GM19035 (cell line): ENCODE measurements at regions not wholly inside any gene's neighbourhood (a gene's known extent, or its start where the extent isn't known, plus 50 kb on each side); places are given as distances from the start of the nearest gene placed in this dataset.
"Not testable (repeated sequence)": the region's sequence is repeated elsewhere in the genome, so short reads cannot be mapped to it uniquely, and the experiment has no call there.

ENCODE experiments used
- ATAC-seq: cut with Tn5 transposase; IDR thresholded peaks from one replicate; pipeline ENCODE4 v1.9.1; 2021; ENCODE audit not compliant: unreplicated experiment

DNA sequence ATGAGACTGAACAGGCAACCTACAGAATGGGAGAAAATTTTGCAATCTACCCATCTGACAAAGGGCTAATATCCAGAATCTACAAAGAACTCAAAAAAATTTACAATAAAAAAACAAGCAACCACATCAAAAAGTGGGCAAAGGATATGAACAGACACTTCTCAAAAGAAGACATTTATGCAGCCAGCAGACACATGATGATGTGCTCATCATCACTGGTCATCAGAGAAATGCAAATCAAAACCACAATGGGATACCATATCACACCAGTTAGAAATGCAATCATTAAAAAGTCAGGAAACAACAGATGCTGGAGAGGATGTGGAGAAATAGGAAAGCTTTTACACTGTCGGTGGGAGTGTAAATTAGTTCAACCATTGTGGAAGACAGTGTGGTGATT is 51.7 kb upstream of the PAXBP1 start:
- ATAC-seq, result not testable (repeated sequence)

DNA sequence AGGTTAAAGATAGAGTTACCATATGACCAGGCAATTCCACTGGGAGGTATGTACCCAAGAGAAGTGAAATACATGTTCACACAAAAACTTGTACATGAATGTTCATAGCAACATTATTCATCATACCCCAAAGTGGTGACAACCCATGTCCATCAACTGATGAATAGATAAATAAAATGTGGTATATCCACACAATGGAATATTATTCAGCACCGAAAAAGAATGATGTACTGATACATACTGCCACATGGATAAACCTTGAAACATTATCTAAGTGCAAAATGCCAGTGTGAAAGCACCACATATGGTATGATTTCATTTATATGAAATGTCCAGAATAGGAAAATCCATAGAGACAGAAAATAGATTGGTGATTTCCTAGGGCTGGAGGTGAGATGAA is 53.4 kb upstream of the PAXBP1 start:
- no peak for ATAC-seq

DNA sequence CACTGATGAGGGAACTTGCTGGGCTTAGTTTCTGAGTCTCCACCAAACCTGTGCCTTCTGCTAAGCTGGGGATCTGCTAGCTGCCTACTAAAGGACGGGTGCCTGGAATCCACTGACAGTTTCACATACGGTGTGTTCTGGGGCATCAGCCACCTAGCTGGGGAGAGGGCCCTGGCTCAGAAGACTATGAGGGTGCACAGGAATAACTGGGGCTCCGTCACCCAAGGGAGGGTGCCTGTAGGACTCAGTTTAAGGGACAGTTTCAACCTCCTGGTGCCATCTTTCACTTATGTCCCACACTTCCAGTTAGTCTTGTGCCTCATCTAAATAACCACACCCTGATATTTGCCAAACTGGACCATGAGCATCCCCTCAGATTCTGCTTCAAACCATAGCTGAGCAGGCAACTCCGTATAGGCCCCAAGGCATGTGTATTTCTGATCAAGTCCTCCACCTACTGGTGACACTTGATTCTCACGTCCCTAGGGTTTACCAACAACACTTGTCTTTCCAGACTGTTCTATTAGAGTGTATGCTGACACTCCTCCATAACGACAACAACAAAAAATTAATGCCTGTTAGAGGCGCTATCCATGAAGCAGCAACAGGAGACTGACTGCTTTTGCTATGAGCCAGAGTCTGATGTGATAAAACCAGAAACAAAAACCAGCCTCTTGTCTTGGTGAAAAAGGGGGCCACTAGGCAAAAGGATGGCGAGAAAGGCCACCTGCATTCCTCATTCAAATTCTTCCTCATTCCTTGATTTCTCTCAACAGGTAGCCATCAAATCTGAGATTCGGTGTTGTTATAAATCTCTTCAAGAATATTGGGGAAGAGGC is 55.0 kb upstream of the PAXBP1 start:
- no peak for ATAC-seq

DNA sequence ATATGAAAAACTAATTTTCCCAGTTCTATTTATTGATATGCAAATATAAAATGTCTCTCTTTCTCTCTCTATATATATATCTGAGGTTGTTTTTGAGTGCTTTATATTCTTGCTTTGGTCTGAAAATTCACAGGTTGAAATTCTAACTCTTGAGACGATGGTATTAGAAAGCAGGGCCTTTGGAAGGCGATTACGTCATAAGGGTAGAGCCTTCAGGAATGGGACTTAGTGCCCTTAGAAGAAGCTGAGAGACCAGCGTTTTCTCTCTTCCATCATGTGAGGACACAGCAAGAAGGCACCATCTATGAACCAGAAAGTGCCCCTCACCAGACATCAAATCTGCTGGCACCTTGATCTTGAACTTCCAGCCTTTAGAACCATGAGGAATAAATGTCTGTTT is 57.4 kb upstream of the PAXBP1 start:
- no peak for ATAC-seq

DNA sequence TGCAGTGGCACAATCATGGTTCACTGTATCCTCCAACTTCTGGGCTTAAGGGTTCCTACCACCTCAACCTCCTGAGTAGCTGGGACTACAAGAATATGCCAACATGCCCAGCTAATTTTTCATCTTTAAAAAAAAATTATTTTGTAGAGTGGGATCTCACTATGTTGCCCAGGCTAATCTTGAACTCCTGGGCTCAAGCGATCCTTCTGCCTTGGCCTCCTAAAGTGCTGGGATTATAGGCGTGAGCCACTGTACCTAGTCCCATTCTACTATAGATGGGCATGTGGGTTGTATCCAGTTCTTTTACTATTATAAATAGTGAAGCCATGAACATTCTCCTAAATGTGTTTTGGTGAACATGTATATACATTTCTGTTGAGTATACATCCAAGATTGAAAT is 57.9 kb upstream of the PAXBP1 start:
- no peak for ATAC-seq

DNA sequence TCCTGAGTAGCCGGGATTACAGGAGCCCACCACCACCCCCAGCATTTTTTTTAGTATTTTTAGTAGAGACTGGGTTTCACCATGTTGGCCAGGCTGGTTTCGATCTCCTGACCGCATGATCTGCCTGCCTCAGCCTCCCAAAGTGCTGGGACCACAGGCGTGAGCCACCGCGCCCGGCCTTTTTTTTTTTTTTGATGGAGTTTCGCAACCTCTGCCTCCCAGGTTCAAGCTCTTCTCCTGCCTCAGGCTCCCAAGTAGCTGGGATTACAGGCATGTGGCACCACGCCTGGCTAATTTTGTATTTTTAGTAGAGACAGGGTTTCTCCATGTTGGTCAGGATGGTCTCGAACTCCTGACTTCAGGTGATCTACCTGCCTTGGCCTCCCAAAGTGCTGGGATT is 60.2 kb upstream of the PAXBP1 start:
- ATAC-seq, result not testable (repeated sequence)

DNA sequence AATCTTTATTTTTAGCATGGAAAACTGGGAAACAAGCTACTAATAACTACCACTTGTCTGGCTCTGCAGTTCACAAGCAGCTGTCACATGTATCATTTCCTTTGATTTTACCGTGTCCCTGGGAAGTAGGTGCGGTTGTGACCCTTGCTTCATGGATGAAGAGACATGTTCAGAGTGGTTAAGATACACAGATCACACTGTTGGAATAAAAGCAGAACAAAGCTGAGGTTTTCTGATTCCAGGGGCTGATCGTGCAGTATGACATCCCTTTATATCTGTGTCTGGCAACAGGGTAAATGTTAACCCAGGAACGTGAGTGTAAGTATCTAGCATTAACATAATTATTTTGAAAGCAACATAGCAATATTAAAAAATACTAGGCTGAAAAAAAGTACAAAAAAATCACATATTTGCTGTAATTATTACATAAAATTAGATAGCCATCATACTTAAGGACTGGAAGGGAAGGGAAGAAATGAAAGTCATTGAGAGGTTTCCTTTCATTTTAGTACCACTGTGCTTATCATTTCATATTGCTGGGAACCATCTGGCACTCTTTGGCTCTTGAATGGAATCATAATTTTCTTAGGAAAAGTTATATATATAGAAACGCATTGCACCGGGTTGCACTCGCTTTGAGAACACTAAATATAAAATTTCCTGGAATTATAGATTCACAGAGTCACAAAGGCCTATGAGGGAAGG is 62.8 kb upstream of the PAXBP1 start:
- ATAC-seq, result no peak

DNA sequence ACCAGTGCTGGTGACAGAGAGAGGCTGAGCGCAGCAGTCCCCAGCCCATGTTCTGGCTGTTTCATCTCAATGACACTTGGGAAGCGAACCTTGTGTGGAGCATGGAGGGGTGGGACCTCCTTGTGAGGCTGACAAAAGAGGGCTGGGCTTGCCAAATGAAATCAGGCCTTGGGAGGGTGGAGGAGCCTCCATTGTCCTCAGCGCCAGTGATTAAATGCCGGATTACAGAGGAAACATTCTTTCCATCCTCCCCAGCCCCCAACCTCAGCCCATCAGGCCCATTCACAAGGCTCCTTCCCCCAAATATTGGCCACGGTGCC is 63.3 kb upstream of the PAXBP1 start:
- ATAC-seq, result no peak

DNA sequence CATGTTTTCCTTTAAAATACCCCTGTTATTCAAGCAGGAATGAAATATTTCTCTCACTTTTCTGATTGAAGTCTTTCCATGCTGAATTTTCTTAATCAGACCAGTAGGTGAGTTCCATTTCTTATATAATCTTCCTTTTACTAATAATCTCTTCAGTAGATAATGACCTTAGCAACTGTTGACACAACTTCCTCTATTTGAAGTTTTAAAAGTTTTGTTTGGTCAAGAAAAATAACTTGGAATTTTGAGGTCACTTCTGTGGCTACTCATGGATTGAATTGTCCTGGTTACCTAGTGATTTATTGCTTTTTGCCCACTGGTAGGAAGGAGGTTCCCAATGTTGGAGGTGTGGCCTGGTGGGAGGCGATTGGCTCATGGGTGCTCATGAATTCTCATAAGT is 70.6 kb upstream of the PAXBP1 start:
- ATAC-seq, result no peak

DNA sequence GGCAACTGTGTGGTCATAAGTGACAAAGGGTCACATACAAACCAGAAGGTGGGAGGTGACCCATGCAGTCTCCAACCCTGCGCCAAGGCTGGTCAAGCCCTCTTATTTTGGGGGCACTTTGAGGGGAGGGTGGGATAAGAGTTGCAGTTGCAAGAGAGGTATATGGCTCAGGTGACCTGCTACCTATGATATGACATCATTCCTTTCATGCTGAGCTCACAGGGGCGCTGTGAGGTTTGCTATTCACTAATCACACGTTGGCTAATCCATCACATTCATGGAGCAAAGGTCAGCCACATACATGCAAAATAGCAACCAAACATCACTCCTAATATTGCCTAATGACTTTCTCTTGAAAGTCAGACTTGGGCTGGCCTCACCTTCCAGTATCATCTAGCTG is 72.0 kb upstream of the PAXBP1 start:
- no peak for ATAC-seq

DNA sequence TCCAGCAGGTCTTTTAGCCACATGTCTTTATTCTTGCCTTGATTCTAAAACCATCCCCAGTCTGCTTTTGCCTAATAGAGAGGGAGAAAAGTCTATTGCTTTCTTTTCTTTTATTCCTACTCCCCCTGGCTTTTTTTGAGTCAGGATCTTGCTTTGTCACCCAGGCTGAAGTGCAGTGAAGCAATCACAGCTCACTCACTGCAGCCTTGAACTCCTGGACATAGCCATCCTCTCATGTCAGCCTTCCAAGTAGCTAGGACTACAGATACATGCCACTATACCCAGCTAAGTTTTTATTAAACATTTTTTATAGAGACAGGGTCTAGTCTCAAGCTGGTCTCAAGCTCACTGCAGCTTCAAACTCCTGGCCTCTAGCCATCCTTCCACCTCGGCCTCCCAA is 72.5 kb upstream of the PAXBP1 start:
- no peak for ATAC-seq

DNA sequence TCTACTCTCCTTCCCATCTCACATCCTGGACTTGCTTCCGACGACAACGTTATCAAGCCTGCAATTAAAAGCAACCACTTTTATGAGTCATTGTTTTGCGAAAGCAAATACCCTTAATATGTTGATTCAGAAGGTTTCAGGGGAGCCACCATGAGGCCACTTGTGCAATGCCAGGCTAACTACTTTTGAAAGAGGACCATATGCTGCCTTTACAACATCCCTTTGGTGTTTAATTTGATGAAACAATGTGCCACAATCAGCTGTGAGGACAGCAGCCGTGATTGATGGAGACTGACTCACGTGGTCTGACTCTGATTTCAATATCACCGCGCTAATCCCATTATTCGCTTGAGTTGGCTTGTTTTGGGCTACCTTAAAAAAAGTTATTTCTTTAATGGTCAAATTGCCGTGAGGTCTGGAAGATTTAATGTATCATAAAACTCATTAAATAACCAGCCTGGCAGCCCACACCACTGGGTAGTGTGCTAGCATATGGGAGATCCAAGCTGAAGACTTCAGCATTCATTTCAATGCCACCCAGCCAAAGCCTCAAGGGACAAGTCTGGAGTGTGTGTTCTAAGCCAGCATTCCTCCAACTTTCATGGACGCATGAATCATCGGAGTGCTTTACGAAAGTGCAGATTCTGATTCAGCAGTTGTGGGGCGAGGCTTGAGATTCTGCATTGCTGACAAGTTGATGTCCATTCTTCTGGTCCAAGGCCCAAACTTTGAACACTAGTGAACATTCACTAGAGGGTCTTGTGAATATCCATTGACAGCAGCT is 73.3 kb upstream of the PAXBP1 start:
- no peak for ATAC-seq

DNA sequence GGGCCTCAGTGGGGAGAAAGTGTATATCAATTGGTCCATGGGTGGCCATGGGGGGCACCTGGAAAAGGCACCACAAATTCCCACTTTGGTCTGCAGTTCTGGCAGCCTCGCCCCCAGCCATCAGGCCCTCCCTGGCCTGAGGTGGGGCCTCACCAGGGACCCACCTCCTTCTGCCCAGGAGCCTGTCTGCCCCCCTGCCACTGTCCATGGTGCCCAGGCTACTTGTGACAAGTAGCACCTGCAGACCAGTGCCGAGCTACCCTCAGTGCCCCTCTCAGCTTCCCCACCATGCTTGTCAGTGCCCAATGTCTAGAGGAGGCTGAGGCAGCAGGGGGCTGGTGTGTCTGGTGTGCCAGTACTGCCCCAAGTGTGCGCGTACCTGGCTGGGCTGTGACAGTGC is 87.1 kb upstream of the PAXBP1 start:
- no peak for ATAC-seq

DNA sequence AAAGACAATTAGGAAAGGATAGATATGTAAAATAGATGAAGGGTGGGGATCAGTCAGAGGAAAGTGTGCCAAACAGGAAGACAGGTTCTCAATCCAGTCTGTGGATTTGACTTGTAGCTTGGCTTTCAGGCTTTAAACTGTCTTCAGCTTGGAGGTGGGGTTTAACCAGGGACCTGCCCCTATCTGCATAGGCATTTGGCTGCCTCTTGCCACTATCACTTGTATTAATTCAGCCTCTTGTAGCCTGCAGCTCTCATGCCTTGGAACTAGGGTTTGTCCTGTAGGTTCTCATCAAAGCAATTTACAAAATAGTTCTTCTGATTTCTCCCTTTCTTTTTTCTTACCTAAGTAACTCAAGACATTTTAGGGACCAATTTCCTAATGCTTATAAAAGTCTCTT is 88.8 kb upstream of the PAXBP1 start:
- no peak for ATAC-seq

DNA sequence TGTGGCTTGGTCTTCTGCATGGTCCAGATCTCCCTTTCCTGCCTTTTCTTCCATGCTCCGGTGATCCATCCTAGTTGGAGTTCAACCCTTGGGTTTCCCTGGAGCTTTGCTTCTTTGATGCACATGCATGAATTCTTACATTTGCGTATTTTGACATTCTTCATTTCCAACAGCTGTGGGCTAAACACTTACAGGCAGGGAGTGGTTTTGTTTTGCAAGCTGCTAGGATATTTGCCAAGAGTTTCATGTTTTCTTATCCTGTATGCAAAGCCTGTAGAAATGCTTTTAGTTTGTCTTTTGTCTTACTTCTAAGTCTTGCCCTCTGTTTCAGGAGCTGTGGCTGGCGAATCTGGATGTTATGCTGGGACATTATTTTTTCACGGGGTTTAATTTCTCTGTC is 90.3 kb upstream of the PAXBP1 start:
- ATAC-seq, result no peak

DNA sequence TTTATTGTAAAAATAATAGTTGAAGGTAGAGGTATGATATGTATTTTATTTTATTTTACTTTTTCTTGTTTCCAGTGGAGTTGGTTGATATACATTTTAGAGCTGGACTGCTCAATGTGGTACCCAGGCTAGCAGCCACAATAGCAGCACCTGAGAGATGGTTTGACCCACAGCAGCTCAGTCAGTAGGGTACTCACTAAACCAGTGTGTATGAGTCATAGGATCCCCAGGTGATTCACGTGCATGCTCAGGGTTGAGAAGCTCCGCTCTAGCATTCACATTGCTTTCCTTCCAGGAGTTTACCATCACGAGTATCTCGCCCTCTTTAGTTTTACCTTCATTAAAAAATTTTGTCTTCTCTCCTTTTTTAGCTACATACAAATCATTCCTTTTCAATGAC is 96.0 kb upstream of the PAXBP1 start:
- ATAC-seq, result no peak

DNA sequence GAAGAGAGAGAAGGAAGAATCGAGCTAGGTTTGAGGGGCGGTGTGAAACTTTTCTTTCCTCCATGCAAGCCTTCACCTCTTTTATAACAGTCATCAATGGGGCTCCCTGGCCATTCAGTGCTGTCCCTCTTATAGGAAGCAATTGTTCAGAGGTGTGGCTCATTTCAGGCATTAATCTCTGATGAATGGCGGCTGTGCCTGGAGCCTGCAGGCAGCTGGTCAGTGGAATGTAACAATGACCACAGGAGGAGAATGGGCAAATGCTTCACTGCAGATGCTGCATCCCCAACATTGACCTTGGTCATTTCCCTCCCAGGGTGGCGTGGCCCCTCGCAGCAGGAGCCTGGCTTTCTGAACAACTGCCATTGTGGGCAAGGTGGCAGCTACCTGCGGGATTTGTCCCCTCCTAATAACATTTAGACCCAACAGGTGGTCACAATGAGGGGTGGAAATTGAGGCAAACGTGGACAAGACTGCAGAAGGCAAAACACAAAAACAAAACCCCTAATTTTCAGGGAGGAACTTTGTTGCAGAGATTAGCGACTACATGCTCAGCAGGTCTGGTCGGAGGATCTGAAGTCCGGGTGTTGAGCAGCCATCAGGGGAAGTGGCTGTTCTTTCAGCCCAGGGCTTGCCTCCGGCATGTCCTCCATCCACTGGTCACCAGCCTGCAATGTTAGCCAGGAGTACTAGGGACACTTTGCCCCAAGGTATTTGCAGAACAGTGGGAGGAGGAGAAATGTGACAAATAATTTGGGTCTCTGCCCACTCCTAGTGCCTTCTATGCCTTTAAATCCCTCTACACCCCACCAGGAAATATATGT is 97.3 kb upstream of the PAXBP1 start:
- no peak for ATAC-seq

DNA sequence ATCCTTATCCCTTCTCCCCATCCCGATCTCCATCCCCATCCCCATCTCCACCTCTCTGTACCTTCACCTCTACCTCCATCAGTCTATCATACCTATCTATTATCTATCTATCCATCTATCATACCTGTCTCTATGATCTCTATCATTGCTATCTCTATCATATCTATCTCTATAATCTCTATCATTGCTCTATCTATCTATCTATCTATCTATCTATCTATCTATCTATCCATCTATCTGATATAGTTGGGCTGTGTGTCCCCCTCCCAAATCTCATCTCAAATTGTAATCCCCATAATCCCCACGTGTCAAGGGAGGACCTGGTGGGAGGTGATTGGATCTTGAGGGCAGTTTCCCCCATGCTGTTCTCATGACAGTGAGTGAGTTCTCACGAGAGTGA is 97.9 kb upstream of the PAXBP1 start:
- ATAC-seq, result no peak

DNA sequence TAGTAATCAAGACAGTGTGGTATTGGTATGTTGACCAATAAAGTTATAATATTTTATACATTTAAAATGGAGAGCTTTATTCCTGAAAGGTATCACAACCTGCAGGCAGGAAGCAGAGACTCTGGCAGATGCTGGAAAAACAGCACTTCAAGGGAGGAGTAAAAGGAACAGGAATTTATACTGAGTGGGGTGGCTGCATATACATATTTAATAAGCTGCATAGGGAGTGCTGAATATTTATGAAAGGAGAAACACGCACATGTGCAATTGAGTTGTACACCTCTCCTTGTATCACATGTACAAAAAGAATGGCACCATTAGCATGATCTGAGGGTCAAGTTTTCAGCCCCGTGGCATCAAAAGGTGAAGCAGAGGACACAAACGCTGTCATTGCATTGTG is 104.9 kb upstream of the PAXBP1 start:
- no peak for ATAC-seq

DNA sequence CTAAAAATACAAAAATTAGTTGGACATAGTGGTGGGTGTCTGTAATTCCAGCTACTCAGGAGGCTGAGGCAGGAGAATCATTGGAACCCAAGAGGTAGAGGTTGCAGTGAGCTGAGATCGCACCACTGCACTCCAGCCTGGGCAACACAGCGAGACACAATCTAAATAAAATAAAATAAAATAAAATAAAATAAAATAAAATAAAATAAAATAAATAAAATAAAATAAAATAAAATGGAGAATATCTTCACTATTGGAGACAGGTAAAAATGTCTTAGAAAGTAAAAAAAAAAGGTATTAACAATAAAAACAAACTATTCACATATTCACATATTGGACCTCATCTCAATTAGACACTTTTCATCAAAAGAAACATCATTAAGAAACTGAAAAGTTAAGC is 106.3 kb upstream of the PAXBP1 start:
- ATAC-seq, result not testable (repeated sequence)

DNA sequence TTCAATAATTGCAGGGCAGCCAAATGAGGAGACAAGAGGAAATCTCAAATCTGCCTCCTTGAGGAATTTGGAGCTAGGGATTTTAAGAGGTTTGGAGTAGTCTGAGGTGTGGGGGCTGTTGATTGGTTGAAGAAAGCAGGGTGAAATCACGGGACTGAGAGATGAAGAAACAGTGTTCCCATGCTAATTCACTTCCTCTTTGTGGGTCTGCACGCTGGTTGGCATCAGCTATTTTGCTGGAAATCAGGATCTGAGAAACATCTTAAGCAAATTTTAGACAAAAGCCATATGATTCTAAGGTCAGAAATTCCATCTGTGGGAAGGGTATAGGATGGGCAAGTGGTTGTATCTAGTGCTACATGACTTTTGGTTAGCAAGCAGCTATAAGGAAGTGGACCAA is 107.1 kb upstream of the PAXBP1 start:
- ATAC-seq, result no peak
